Daoy (cell line): ENCODE measurements at regions not wholly inside any gene's neighbourhood (a gene's known extent, or its start where the extent isn't known, plus 50 kb on each side); places are given as distances from the start of the nearest gene placed in this dataset.

Experiments used
- DNase-seq: peaks from one replicate; pipeline ENCODE4 v3.0.0-alpha.2; 2015; ENCODE audit warnings: low read depth

- peak; percentile 80 for DNase-seq
Measured at GRCh38 chr17:6940186-6940649, 55.6 kb upstream of the ALOX12 start.

GRCh38 chr17:6941989-6942388 is 53.9 kb upstream of the ALOX12 start:
- DNase-seq: no peak

GRCh38 chr17:6943406-6943805 is 52.4 kb upstream of the ALOX12 start:
- DNase-seq: no peak
